Panc1 (cell line): ENCODE measurements at regions not wholly inside any gene's neighbourhood (a gene's known extent, or its start where the extent isn't known, plus 50 kb on each side); places are given as distances from the start of the nearest gene placed in this dataset.

Experiments
- CTCF ChIP-seq: fragments of 450-650 bp; IDR thresholded peaks from 2 replicates; pipeline ENCODE4 v1.5.1; 2017; ENCODE audit warnings: mild to moderate bottlenecking
- POLR2AphosphoS5 ChIP-seq: IDR thresholded peaks from 2 replicates; pipeline ENCODE4 v1.6.1; 2012; ENCODE audit warnings: mild to moderate bottlenecking, low read depth, low read length, moderate library complexity
- REST ChIP-seq, 2 experiments: IDR thresholded peaks; 2 replicates each; pipeline ENCODE4 v1.6.1; 2011 to 2012; ENCODE audit warnings: low read depth in 2 of 2, control low read depth in 1 of 2, low read length in 1 of 2, mild to moderate bottlenecking in 1 of 2, moderate library complexity in 1 of 2; ENCODE audit not compliant: insufficient read depth in 1 of 2
- SIN3A ChIP-seq: IDR thresholded peaks from 2 replicates; pipeline ENCODE4 v1.6.1; 2012; ENCODE audit warnings: low read depth, mild to moderate bottlenecking, low read length, moderate library complexity, borderline replicate concordance; ENCODE audit not compliant: insufficient read depth

GRCh38 chrX:74246524-74246923, 57.5 kb upstream of the ZCCHC13 start:
- no peak for TF ChIP-seq CTCF
- no peak for TF ChIP-seq POLR2AphosphoS5
- TF ChIP-seq SIN3A = no peak
- TF ChIP-seq REST (IDR thresholded peaks at IDR 0.05; ENCODE audit: insufficient read depth in 1 of 2, low read depth in 2 of 2, low read length in 1 of 2) = no peak
